Naive B cell (primary cell): ENCODE measurements at regions not wholly inside any gene's neighbourhood (a gene's known extent, or its start where the extent isn't known, plus 50 kb on each side); places are given as distances from the start of the nearest gene placed in this dataset.

Source experiments
- ATAC-seq, 2 donors: fragments of 150-1000 bp; cut with Tn5 transposase; 2 replicates each; pipeline ENCODE4 v1.10.0; 2021; ENCODE audit warnings: low read depth in 2 of 2, mild to moderate bottlenecking in 2 of 2, moderate library complexity in 2 of 2
- DNase-seq: peaks from one replicate; pipeline ENCODE4 v3.0.0; 2022
- H3K27ac Mint-ChIP-seq, 6 donors: one replicate each; pipeline ENCODE4 v1.8.0; 2020 to 2022; ENCODE audit warnings: mild to moderate bottlenecking in 6 of 6, mixed read lengths in 6 of 6, moderate library complexity in 5 of 6, inconsistent platforms in 2 of 6
- H3K27me3 Mint-ChIP-seq, 3 donors: one replicate each; pipeline ENCODE4 v1.8.0; 2021 to 2022; ENCODE audit warnings: mixed read lengths in 3 of 3, mild to moderate bottlenecking in 1 of 3
- H3K36me3 Mint-ChIP-seq, 2 donors: one replicate each; pipeline ENCODE4 v1.8.0; 2020 to 2022; ENCODE audit warnings: mixed read lengths in 2 of 2, inconsistent platforms in 1 of 2, mild to moderate bottlenecking in 1 of 2
- H3K4me1 Mint-ChIP-seq, 3 donors: one replicate each; pipeline ENCODE4 v1.8.0; 2020 to 2022; ENCODE audit warnings: mixed read lengths in 3 of 3, inconsistent platforms in 1 of 3, mild to moderate bottlenecking in 1 of 3, moderate library complexity in 1 of 3
- H3K4me3 Mint-ChIP-seq, 8 donors: one replicate each; pipeline ENCODE4 v1.8.0; 2020 to 2022; ENCODE audit warnings: mild to moderate bottlenecking in 8 of 8, mixed read lengths in 8 of 8, moderate library complexity in 8 of 8, inconsistent platforms in 2 of 8
- H3K9me3 Mint-ChIP-seq, 7 donors: one replicate each; pipeline ENCODE4 v1.8.0; 2020 to 2022; ENCODE audit warnings: mixed read lengths in 7 of 7, mild to moderate bottlenecking in 5 of 7, inconsistent platforms in 2 of 7, moderate library complexity in 1 of 7

GRCh38 chr2:12533337-12534005 is 183.3 kb upstream of the TRIB2 start:
- Mint-ChIP-seq H3K4me1 (peaks cover 0 to 5% (median 0%) of the 10 kb centered on the region in 3 donors), H3K27me3 (peaks cover 0 to 33% (median 4%) of the 10 kb centered on the region in 3 donors), H3K27ac (no peak overlapping the region), H3K4me3 (no peak overlapping the region), H3K9me3 (no peaks in the 10 kb centered on the region), H3K36me3 (no peaks in the 10 kb centered on the region)
- ATAC-seq (no peak), DNase-seq (no peak)

- Mint-ChIP-seq H3K9me3 (no peaks in the 10 kb centered on the region), H3K27me3 (peaks cover 0 to 30% (median 4%) of the 10 kb centered on the region in 3 donors), H3K27ac (peak overlapping the region in 1 of 6 donors; percentile 25), H3K4me1 (peaks cover 0 to 5% (median 1%) of the 10 kb centered on the region in 3 donors), H3K36me3 (no peaks in the 10 kb centered on the region), H3K4me3 (no peak overlapping the region)
- no peak for DNase-seq
- ATAC-seq = no peak
These were observed 182.0 kb upstream of the TRIB2 start for GRCh38 chr2:12534646-12535263.

GRCh38 chr2:12536976-12537375 is 179.8 kb upstream of the TRIB2 start:
- ATAC-seq = no peak
- no peak overlapping the region for H3K4me3 Mint-ChIP-seq
- no peaks in the 10 kb centered on the region for H3K36me3 Mint-ChIP-seq
- H3K9me3 Mint-ChIP-seq = no peaks in the 10 kb centered on the region
- peaks cover 0 to 28% (median 4%) of the 10 kb centered on the region in 3 donors for H3K27me3 Mint-ChIP-seq
- peaks cover 0 to 7% (median 5%) of the 10 kb centered on the region in 3 donors for H3K4me1 Mint-ChIP-seq
- H3K27ac Mint-ChIP-seq = no peak overlapping the region
- no peak for DNase-seq

GRCh38 chr2:12538138-12538694 is 178.5 kb upstream of the TRIB2 start:
- Mint-ChIP-seq H3K4me3 (no peak overlapping the region), H3K27ac (no peak overlapping the region)

DNA sequence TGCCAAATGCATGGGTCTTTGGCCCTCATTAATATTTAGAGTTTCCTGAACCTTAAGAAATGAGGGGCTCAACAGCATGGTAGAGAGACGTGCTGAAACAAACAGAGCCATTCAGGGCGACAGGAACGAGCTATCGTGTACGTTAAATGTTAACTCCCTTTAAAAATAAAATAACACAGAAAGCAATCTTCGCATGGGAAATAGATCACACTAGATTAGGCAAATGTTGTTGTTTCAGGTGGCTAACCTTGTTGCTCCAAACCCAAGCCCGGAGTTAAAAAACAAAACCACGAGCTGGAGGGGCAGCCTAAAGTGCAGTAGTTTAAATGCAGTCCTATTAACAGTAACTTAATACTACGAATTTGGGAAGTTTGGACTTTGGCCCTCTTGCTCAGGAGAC is 177.4 kb upstream of the TRIB2 start:
- Mint-ChIP-seq H3K4me3 (no peak overlapping the region), H3K36me3 (no peaks in the 10 kb centered on the region), H3K27me3 (peaks cover 0 to 13% (median 10%) of the 10 kb centered on the region in 3 donors), H3K9me3 (no peaks in the 10 kb centered on the region), H3K4me1 (peaks cover 11 to 14% (median 14%) of the 10 kb centered on the region in 3 donors), H3K27ac (no peak overlapping the region)
- no peak for ATAC-seq
- no peak for DNase-seq

More at GRCh38 chr2:12538138-12538694, 178.5 kb upstream of the TRIB2 start:
- no peaks in the 10 kb centered on the region for H3K36me3 Mint-ChIP-seq
- peaks cover 4 to 9% (median 7%) of the 10 kb centered on the region in 3 donors for H3K4me1 Mint-ChIP-seq
- ATAC-seq (no peak), DNase-seq (no peak)
- no peaks in the 10 kb centered on the region for H3K9me3 Mint-ChIP-seq
- H3K27me3 Mint-ChIP-seq = peaks cover 0 to 19% (median 10%) of the 10 kb centered on the region in 3 donors

DNA sequence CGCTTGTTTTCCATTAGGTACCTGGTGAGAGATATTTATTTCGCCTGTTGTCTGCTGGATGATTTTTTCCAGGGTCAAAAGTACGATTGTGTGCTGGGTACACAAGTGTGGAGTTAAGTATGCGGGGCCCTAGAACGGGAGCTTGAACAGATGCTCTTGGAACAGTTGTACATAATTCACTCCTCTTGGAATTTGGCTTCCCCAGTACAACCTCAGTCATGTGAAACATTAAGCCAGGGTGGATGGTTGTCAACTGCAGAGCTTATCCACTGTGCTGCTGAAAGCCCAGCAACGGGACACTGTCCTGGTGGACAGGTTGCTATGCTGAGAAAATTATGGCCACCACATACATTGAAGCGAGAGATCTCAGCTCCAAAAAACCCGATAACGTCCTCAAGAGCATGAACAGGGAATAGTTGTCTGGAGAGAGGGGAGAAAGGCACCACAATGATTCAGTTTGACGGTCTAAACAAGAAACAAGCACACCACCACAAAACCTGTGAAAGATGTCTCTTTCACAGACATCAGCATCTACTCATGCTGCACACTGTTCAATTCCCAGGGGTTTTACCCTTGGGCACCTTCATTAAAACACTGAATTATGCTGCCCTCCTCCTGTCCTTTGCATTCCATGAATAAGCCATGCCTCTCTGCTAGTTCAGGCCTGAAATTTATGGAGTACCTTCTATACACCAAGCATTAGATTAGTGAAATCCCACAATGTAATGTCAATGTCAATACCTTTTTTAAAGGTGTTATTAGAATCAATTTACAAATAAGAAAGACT is 176.8 kb upstream of the TRIB2 start:
- Mint-ChIP-seq H3K27me3 (peaks cover 0 to 14% (median 10%) of the 10 kb centered on the region in 3 donors), H3K36me3 (no peaks in the 10 kb centered on the region), H3K27ac (peak overlapping the region in 1 of 6 donors; percentile 44), H3K4me1 (peaks cover 11 to 19% (median 17%) of the 10 kb centered on the region in 3 donors), H3K4me3 (no peak overlapping the region), H3K9me3 (peaks cover 0 to 4% (median 0%) of the 10 kb centered on the region in 7 donors)
- no peak for DNase-seq
- no peak for ATAC-seq

GRCh38 chr2:12543076-12543977 is 173.4 kb upstream of the TRIB2 start:
- Mint-ChIP-seq H3K4me3 (peak overlapping the region in 1 of 8 donors; percentile 26), H3K36me3 (no peaks in the 10 kb centered on the region), H3K27ac (peak overlapping the region in 5 of 6 donors; percentile 12 to 68 (median 55)), H3K4me1 (peaks cover 11 to 25% (median 17%) of the 10 kb centered on the region in 3 donors), H3K9me3 (peaks cover 0 to 4% (median 0%) of the 10 kb centered on the region in 7 donors), H3K27me3 (peaks cover 0 to 15% (median under 1%) of the 10 kb centered on the region in 3 donors)
- ATAC-seq (peak; percentile 33 to 54), DNase-seq (no peak)

DNA sequence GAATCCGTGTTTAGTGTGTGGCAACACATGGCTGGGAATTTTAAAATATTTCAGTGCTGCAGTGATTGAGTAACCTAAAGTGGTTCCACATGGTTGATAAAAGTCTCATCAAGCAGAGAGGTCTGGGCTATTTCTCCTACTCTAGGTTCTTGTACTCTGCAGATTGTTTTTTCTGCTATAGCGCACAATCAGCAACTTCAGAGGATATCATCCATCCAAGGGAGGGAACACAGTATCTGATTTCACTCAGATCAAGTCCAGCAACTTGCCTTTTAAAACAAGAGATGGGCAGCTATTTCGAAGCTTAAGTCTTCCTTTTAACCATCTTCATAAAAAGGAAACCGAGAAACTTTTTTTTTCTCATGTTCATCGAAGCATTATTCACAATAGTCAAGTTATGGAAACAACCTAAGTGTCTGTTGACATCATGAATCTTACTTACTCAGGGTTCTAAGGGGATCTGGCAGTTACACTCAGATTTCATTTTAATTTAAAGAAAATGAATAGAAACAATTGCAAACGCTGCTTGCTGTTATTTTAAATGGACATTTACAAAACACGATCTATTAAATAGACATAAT is 172.7 kb upstream of the TRIB2 start:
- Mint-ChIP-seq H3K4me3 (peak overlapping the region in 1 of 8 donors; percentile 26), H3K36me3 (no peaks in the 10 kb centered on the region), H3K9me3 (peaks cover 0 to 4% (median 0%) of the 10 kb centered on the region in 7 donors), H3K27me3 (peaks cover 0 to 15% (median 0%) of the 10 kb centered on the region in 3 donors), H3K27ac (peak overlapping the region in 4 of 6 donors; percentile 50 to 77 (median 66)), H3K4me1 (peaks cover 11 to 25% (median 17%) of the 10 kb centered on the region in 3 donors)
- ATAC-seq (peak; percentile 71 to 78), DNase-seq (peak; percentile 3)

DNA sequence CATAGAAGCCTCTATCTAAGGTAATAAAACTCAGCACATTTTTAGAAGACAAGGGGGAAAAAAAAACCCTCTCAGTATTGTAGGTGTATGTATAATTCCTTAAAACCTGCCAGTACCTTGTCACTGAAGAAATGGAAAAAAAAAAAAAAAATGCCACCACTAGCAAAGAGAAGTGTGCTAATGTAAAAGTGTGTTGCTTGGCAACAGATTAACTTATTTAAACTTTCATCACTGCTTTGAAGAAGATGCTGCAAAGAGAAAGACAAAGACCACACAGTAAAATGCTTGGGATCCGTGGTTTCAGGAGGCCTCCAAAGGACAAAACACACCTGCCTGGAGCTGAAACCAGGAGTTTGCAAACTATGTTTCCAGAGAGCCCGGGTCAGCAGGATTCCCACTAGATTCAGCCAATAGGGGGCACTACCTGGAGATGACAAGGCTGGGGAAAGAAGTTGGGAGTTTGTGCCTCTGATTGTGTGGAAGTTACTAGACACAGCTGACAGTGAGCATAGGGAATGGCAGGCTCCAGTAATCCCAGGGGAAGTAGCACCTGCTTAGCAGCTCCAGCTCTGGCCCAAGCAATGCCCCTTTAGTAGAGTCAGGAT is 169.1 kb upstream of the TRIB2 start:
- Mint-ChIP-seq H3K27me3 (peaks cover 0 to 18% (median 0%) of the 10 kb centered on the region in 3 donors), H3K9me3 (peaks cover 0 to 4% (median 0%) of the 10 kb centered on the region in 7 donors), H3K27ac (peak overlapping the region in 1 of 6 donors; percentile 79), H3K36me3 (no peaks in the 10 kb centered on the region), H3K4me3 (no peak overlapping the region), H3K4me1 (peaks cover 15 to 22% (median 21%) of the 10 kb centered on the region in 3 donors)
- ATAC-seq = no peak
- DNase-seq = no peak

DNA sequence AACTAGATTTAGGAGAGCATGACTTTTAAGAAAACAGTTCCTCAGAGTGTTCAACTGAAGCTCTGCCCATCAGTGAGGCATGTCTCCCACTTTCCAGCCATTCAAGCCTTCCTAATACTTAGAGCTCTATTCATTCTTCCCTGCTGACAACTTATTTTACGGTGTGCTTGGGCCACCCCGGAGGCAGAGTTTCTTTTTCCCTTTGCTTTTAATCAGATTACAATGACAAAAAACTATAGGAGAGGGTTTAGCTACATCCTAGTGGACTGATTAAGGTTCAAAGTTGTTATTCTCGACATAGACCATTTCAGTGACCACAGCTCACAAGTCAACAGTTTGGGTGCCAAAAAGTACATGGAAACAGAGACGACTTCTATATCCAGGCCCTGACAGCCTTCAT is 167.8 kb upstream of the TRIB2 start:
- Mint-ChIP-seq H3K4me3 (no peak overlapping the region), H3K27me3 (peaks cover 0 to 14% (median 0%) of the 10 kb centered on the region in 3 donors), H3K9me3 (peaks cover 0 to 4% (median 0%) of the 10 kb centered on the region in 7 donors), H3K4me1 (peaks cover 10 to 13% (median 12%) of the 10 kb centered on the region in 3 donors), H3K36me3 (no peaks in the 10 kb centered on the region), H3K27ac (peak overlapping the region in 1 of 6 donors; percentile 44)
- DNase-seq = no peak
- ATAC-seq = no peak

DNA sequence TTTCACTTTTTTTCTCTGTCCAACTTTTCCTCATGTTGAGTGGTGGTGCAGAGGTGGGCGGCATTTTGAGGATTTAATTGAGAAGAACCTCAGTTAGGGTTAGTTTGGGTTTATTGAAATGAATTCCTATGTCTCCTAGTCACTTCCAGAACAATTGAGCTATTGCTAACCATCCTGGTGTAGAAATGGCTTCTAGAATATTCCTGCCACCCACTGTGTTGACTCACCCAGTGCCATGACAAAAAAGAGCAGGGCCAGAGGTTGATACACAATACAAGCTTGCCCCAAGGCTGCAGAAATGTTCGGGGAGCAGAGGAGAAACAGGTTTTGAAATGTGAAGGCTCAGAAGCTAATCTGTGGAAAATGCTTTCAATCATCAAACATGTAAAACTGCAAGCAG is 167.1 kb upstream of the TRIB2 start:
- ATAC-seq = no peak
- no peak for DNase-seq
- Mint-ChIP-seq H3K4me3 (no peak overlapping the region), H3K27ac (peak overlapping the region in 1 of 6 donors; percentile 10), H3K36me3 (no peaks in the 10 kb centered on the region), H3K9me3 (peaks cover 0 to 2% (median 0%) of the 10 kb centered on the region in 7 donors), H3K27me3 (peaks cover 0 to 12% (median 0%) of the 10 kb centered on the region in 3 donors), H3K4me1 (peaks cover 13 to 18% (median 16%) of the 10 kb centered on the region in 3 donors)
